ENCODE measurements at regions not wholly inside any gene's neighbourhood (a gene's known extent, or its start where the extent isn't known, plus 50 kb on each side); places are given as distances from the start of the nearest gene placed in this dataset.

GRCh38 chr4:128525387-128525786 lies 237.8 kb upstream of the PGRMC2 start:
- ATAC-seq (ENCODE audit: low FRiP score), result no peak
- no peak for TF ChIP-seq CTCF (IDR thresholded peaks at IDR 0.05)
- DNase-seq (ENCODE audit: low spot score), result no peak

GRCh38 chr4:128524311-128524710 lies 236.7 kb upstream of the PGRMC2 start:
- TF ChIP-seq CTCF (IDR thresholded peaks at IDR 0.05), result no peak
- ATAC-seq (ENCODE audit: low FRiP score) (peak; percentile 38), DNase-seq (ENCODE audit: low spot score) (no peak)

DNA sequence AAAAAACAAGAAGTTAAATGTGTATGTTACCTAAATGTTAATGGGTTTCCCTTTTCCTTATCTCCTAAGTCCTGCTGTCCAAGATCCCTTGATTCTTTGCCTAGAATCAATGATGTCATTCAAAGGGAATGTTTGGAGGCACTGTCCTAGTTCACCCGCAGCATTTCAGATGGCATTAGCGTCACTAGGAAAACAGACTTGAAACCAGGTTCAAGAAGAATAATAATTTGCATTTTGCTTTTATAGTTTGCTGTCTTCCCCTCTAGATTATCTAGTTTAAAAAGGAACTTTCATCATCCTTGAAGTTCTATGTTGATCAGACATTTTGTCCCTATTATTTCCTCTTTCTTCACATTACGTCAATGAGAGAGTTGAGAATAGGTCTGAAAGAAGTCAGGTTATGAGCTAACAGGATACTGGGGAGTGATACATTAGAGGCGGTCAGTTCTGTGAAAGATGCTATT lies 234.1 kb upstream of the PGRMC2 start:
- no peak for ATAC-seq (ENCODE audit: low FRiP score)
- TF ChIP-seq CTCF (IDR thresholded peaks at IDR 0.05), result no peak

DNA sequence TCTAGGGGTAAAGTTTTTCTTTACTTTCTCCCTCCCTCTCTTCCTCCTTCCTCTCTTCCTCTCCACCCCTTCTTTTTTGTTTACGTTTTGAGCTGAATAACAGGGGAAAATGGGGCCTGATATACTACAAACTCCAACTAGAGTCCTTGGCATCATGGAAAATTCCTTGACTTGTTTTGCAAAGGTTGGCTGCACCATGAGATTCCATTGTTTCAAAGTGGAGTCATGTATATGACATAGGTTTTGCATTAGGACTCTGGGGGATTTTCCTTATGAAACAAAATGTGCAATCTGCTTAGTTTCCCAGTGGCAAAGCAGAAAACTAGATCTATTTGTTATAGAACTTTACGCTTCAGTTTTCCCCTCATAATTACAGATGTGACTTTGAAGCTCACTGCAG lies 233.5 kb upstream of the PGRMC2 start:
- no peak for ATAC-seq (ENCODE audit: low FRiP score)
- TF ChIP-seq CTCF (IDR thresholded peaks at IDR 0.05), result no peak
- DNase-seq (ENCODE audit: low spot score), result no peak

More for the DNA sequence above, 234.1 kb upstream of the PGRMC2 start:
- DNase-seq (ENCODE audit: low spot score), result no peak

GRCh38 chr4:128519163-128519830 lies 231.7 kb upstream of the PGRMC2 start:
- no peak for TF ChIP-seq CTCF (IDR thresholded peaks at IDR 0.05)
- no peak for ATAC-seq (ENCODE audit: low FRiP score)
- DNase-seq (ENCODE audit: low spot score), result no peak

DNA sequence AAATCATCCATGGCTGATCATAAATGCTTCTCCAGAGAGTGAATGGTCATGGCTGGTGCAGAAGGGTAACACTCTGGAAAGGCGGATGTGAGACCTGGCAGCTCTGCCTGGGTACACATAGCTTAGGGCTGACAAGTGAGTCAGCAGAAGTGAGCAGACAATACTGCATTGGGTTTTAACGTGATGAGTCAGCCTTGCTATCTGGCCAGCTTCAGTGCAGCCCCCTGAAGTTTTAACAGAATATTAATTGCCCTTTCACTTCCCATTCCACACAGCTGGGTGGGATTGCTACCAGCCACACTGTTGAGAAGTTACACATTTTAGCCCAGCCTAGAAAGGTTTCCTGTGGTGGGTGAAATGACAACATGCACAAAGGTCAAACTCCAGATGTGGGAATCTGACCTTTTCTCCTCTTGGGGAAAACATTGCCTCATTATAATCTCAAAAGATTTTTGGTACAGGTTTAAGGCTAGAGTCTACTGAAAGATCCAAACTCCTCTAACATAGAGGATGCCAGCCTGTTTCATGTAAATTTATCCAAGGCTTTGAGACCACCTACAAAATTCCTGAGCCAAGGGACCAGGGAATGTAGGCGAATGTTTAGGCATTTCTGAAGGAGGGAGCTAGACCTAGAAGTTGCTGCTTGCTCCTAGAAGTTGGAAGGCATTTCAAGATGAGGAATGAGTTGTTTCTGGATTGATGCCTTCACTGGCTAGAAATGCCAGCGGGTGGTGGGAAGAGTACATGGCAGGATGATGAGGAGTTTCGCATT lies 230.3 kb upstream of the PGRMC2 start:
- DNase-seq (ENCODE audit: low spot score), result no peak
- TF ChIP-seq CTCF (IDR thresholded peaks at IDR 0.05), result no peak
- peak; percentile 98 for ATAC-seq (ENCODE audit: low FRiP score)

Data from omental fat pad (tissue), 3 donors.